ENCODE measurements at regions not wholly inside any gene's neighbourhood (a gene's known extent, or its start where the extent isn't known, plus 50 kb on each side); places are given as distances from the start of the nearest gene placed in this dataset.

DNA sequence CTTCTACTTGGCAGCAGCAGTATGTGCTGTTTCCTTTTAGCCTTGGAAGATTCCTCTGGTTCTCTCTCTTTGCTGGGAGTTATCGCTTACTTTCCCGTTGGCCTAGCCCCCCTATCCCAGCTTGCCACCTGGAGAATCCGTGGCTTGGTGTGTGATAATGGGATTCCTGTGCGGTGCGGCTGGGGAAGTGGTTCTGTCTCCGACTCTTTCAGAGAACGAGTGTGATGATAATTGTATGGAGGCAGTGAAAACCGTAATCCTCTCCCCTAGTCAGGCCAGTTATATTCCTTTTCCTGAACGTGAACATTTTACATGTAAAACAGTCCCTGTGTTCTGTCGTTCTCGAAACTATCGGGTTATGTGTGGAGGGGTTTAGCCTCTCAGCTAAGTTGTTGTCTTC is 300.1 kb upstream of the C2CD4B start:
- TF ChIP-seq, protein P1, sequence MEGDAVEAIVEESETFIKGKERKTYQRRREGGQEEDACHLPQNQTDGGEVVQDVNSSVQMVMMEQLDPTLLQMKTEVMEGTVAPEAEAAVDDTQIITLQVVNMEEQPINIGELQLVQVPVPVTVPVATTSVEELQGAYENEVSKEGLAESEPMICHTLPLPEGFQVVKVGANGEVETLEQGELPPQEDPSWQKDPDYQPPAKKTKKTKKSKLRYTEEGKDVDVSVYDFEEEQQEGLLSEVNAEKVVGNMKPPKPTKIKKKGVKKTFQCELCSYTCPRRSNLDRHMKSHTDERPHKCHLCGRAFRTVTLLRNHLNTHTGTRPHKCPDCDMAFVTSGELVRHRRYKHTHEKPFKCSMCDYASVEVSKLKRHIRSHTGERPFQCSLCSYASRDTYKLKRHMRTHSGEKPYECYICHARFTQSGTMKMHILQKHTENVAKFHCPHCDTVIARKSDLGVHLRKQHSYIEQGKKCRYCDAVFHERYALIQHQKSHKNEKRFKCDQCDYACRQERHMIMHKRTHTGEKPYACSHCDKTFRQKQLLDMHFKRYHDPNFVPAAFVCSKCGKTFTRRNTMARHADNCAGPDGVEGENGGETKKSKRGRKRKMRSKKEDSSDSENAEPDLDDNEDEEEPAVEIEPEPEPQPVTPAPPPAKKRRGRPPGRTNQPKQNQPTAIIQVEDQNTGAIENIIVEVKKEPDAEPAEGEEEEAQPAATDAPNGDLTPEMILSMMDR (IDR thresholded peaks at IDR 0.05) = no peak
- TF ChIP-seq, protein P2, sequence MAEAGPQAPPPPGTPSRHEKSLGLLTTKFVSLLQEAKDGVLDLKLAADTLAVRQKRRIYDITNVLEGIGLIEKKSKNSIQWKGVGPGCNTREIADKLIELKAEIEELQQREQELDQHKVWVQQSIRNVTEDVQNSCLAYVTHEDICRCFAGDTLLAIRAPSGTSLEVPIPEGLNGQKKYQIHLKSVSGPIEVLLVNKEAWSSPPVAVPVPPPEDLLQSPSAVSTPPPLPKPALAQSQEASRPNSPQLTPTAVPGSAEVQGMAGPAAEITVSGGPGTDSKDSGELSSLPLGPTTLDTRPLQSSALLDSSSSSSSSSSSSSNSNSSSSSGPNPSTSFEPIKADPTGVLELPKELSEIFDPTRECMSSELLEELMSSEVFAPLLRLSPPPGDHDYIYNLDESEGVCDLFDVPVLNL (CRISPR knock-in tag; IDR thresholded peaks at IDR 0.05; ENCODE audit: borderline replicate concordance, low read depth) = no peak
- TF ChIP-seq, protein P3, sequence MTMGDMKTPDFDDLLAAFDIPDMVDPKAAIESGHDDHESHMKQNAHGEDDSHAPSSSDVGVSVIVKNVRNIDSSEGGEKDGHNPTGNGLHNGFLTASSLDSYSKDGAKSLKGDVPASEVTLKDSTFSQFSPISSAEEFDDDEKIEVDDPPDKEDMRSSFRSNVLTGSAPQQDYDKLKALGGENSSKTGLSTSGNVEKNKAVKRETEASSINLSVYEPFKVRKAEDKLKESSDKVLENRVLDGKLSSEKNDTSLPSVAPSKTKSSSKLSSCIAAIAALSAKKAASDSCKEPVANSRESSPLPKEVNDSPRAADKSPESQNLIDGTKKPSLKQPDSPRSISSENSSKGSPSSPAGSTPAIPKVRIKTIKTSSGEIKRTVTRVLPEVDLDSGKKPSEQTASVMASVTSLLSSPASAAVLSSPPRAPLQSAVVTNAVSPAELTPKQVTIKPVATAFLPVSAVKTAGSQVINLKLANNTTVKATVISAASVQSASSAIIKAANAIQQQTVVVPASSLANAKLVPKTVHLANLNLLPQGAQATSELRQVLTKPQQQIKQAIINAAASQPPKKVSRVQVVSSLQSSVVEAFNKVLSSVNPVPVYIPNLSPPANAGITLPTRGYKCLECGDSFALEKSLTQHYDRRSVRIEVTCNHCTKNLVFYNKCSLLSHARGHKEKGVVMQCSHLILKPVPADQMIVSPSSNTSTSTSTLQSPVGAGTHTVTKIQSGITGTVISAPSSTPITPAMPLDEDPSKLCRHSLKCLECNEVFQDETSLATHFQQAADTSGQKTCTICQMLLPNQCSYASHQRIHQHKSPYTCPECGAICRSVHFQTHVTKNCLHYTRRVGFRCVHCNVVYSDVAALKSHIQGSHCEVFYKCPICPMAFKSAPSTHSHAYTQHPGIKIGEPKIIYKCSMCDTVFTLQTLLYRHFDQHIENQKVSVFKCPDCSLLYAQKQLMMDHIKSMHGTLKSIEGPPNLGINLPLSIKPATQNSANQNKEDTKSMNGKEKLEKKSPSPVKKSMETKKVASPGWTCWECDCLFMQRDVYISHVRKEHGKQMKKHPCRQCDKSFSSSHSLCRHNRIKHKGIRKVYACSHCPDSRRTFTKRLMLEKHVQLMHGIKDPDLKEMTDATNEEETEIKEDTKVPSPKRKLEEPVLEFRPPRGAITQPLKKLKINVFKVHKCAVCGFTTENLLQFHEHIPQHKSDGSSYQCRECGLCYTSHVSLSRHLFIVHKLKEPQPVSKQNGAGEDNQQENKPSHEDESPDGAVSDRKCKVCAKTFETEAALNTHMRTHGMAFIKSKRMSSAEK (CRISPR knock-in tag; IDR thresholded peaks at IDR 0.05; ENCODE audit: borderline replicate concordance) = no peak
- TF ChIP-seq CREB1 (CRISPR knock-in tag; IDR thresholded peaks at IDR 0.05) = no peak
- TF ChIP-seq, protein P4, sequence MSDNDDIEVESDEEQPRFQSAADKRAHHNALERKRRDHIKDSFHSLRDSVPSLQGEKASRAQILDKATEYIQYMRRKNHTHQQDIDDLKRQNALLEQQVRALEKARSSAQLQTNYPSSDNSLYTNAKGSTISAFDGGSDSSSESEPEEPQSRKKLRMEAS (CRISPR knock-in tag; IDR thresholded peaks at IDR 0.05) = no peak
- TF ChIP-seq ZNF263 (CRISPR knock-in tag; IDR thresholded peaks at IDR 0.05; ENCODE audit: low read depth) = no peak
- TF ChIP-seq, protein P5, sequence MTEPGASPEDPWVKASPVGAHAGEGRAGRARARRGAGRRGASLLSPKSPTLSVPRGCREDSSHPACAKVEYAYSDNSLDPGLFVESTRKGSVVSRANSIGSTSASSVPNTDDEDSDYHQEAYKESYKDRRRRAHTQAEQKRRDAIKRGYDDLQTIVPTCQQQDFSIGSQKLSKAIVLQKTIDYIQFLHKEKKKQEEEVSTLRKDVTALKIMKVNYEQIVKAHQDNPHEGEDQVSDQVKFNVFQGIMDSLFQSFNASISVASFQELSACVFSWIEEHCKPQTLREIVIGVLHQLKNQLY (CRISPR knock-in tag; IDR thresholded peaks at IDR 0.05) = no peak
- no peak for TF ChIP-seq ELF4 (CRISPR knock-in tag; IDR thresholded peaks at IDR 0.05; ENCODE audit: low read depth)
- no peak for TF ChIP-seq TCF7 (CRISPR knock-in tag; IDR thresholded peaks at IDR 0.05; ENCODE audit: low read depth)
- TF ChIP-seq, protein P6, sequence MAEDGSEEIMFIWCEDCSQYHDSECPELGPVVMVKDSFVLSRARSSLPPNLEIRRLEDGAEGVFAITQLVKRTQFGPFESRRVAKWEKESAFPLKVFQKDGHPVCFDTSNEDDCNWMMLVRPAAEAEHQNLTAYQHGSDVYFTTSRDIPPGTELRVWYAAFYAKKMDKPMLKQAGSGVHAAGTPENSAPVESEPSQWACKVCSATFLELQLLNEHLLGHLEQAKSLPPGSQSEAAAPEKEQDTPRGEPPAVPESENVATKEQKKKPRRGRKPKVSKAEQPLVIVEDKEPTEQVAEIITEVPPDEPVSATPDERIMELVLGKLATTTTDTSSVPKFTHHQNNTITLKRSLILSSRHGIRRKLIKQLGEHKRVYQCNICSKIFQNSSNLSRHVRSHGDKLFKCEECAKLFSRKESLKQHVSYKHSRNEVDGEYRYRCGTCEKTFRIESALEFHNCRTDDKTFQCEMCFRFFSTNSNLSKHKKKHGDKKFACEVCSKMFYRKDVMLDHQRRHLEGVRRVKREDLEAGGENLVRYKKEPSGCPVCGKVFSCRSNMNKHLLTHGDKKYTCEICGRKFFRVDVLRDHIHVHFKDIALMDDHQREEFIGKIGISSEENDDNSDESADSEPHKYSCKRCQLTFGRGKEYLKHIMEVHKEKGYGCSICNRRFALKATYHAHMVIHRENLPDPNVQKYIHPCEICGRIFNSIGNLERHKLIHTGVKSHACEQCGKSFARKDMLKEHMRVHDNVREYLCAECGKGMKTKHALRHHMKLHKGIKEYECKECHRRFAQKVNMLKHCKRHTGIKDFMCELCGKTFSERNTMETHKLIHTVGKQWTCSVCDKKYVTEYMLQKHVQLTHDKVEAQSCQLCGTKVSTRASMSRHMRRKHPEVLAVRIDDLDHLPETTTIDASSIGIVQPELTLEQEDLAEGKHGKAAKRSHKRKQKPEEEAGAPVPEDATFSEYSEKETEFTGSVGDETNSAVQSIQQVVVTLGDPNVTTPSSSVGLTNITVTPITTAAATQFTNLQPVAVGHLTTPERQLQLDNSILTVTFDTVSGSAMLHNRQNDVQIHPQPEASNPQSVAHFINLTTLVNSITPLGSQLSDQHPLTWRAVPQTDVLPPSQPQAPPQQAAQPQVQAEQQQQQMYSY (CRISPR knock-in tag; IDR thresholded peaks at IDR 0.05) = no peak
- no peak for TF ChIP-seq ETV6 (CRISPR knock-in tag; IDR thresholded peaks at IDR 0.05)
- TF ChIP-seq, protein P7, sequence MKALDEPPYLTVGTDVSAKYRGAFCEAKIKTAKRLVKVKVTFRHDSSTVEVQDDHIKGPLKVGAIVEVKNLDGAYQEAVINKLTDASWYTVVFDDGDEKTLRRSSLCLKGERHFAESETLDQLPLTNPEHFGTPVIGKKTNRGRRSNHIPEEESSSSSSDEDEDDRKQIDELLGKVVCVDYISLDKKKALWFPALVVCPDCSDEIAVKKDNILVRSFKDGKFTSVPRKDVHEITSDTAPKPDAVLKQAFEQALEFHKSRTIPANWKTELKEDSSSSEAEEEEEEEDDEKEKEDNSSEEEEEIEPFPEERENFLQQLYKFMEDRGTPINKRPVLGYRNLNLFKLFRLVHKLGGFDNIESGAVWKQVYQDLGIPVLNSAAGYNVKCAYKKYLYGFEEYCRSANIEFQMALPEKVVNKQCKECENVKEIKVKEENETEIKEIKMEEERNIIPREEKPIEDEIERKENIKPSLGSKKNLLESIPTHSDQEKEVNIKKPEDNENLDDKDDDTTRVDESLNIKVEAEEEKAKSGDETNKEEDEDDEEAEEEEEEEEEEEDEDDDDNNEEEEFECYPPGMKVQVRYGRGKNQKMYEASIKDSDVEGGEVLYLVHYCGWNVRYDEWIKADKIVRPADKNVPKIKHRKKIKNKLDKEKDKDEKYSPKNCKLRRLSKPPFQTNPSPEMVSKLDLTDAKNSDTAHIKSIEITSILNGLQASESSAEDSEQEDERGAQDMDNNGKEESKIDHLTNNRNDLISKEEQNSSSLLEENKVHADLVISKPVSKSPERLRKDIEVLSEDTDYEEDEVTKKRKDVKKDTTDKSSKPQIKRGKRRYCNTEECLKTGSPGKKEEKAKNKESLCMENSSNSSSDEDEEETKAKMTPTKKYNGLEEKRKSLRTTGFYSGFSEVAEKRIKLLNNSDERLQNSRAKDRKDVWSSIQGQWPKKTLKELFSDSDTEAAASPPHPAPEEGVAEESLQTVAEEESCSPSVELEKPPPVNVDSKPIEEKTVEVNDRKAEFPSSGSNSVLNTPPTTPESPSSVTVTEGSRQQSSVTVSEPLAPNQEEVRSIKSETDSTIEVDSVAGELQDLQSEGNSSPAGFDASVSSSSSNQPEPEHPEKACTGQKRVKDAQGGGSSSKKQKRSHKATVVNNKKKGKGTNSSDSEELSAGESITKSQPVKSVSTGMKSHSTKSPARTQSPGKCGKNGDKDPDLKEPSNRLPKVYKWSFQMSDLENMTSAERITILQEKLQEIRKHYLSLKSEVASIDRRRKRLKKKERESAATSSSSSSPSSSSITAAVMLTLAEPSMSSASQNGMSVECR (CRISPR knock-in tag; IDR thresholded peaks at IDR 0.05; ENCODE audit: borderline replicate concordance) = no peak
- TF ChIP-seq ZNF138 (CRISPR knock-in tag; conservative IDR thresholded peaks at IDR 0.05) = no peak
- TF ChIP-seq, protein P8, sequence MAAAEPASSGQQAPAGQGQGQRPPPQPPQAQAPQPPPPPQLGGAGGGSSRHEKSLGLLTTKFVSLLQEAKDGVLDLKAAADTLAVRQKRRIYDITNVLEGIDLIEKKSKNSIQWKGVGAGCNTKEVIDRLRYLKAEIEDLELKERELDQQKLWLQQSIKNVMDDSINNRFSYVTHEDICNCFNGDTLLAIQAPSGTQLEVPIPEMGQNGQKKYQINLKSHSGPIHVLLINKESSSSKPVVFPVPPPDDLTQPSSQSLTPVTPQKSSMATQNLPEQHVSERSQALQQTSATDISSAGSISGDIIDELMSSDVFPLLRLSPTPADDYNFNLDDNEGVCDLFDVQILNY (CRISPR knock-in tag; IDR thresholded peaks at IDR 0.05) = no peak
